ENCODE measurements at regions not wholly inside any gene's neighbourhood (a gene's known extent, or its start where the extent isn't known, plus 50 kb on each side); places are given as distances from the start of the nearest gene placed in this dataset.

- H2AK5ac ChIP-seq (ENCODE audit: insufficient read length, low read length), result no peak overlapping the region
- no peaks in the 10 kb centered on the region for H3K23me2 ChIP-seq (ENCODE audit: insufficient read length, low read depth, low read length, poor library complexity, severe bottlenecking)
- no peak overlapping the region for H3K18ac ChIP-seq (ENCODE audit: insufficient read length, low read depth, low read length)
- H3K27ac Mint-ChIP-seq, result no peak overlapping the region
- TF ChIP-seq CTCF (conservative IDR thresholded peaks at IDR 0.05), result no peak
- H3K9me3 Mint-ChIP-seq, result peaks cover 7 to 11% of the 10 kb centered on the region in 2 experiments; a peak in 4 of 5 replicates
- no peaks in the 10 kb centered on the region for H4K20me1 ChIP-seq (ENCODE audit: control insufficient read depth, insufficient read depth, insufficient read length)
- no peak overlapping the region for H3K56ac ChIP-seq (ENCODE audit: insufficient read length, low read depth, low read length)
- no peak overlapping the region for H3K14ac ChIP-seq (ENCODE audit: insufficient read depth, low read length)
- no peaks in the 10 kb centered on the region; the same call in 1 of the 2 replicates for H3K4me1 ChIP-seq (ENCODE audit: insufficient read depth, low read length)
- no peaks in the 10 kb centered on the region for H3K79me1 ChIP-seq (ENCODE audit: insufficient read depth, low read depth, low read length, poor library complexity, severe bottlenecking)
- H3K9me3 ChIP-seq (ENCODE audit: control insufficient read depth, low read depth, low read length), result no peaks in the 10 kb centered on the region
- no peak overlapping the region for H3K4me2 ChIP-seq (ENCODE audit: insufficient read depth, insufficient read length, low read length)
- H3K4me1 Mint-ChIP-seq, result no peaks in the 10 kb centered on the region
- no peak overlapping the region for H2BK120ac ChIP-seq (ENCODE audit: low read depth, low read length, poor library complexity, severe bottlenecking)
- no peak overlapping the region for H4K91ac ChIP-seq (ENCODE audit: insufficient read length, low read depth, low read length)
- peaks cover 3% of the 10 kb centered on the region for H3K27me3 Mint-ChIP-seq (ENCODE audit: low read depth)
- H4K5ac ChIP-seq (ENCODE audit: insufficient read length, low read depth, low read length), result no peak overlapping the region
- no peak overlapping the region for H3T11ph ChIP-seq (ENCODE audit: low read length)
- H2AFZ ChIP-seq (ENCODE audit: low read length), result no peak overlapping the region
- no peak overlapping the region for H4K8ac ChIP-seq (replicated peaks; ENCODE audit: insufficient read length, low read depth, low read length)
- no peak overlapping the region for H2BK15ac ChIP-seq (ENCODE audit: low read depth, low read length)
- H3K36me3 Mint-ChIP-seq (ENCODE audit: insufficient read depth in 1 of 3, low read depth in 3 of 3), result peaks cover 0 to 4% (median 3%) of the 10 kb centered on the region in 3 experiments; a peak in 3 of 7 replicates
- no peak for DNase-seq
- no peaks in the 10 kb centered on the region for H3K79me2 ChIP-seq (ENCODE audit: insufficient read depth, low read length)
- no peak overlapping the region for H3K23ac ChIP-seq (ENCODE audit: insufficient read length, low read depth, low read length)
- H3K4ac ChIP-seq (ENCODE audit: low read depth, low read length), result no peak overlapping the region
- no peak overlapping the region for H2BK20ac ChIP-seq (ENCODE audit: low read depth, low read length, poor library complexity, severe bottlenecking)
- H3K9ac ChIP-seq (ENCODE audit: extremely low read depth, insufficient read length, low read length), result no peak overlapping the region
- no peak overlapping the region for H2BK12ac ChIP-seq (ENCODE audit: insufficient read length, low read depth, low read length)
- no peak overlapping the region for H3K27ac ChIP-seq (ENCODE audit: insufficient read length, low read depth, low read length)
- H3K27me3 ChIP-seq (ENCODE audit: insufficient read depth, low read length), result no peaks in the 10 kb centered on the region
- no peak overlapping the region for H3K4me3 Mint-ChIP-seq
- no CpG with 5 or more reads among the region's 3 CpGs for WGBS (ENCODE audit: extremely low coverage, insufficient read length, low lambda C conversion rate)
- H2BK5ac ChIP-seq (ENCODE audit: insufficient read length, low read length), result no peak overlapping the region
Measured at GRCh38 chr13:109700176-109700575, 86.2 kb downstream of the IRS2 start.

Measured in H9 (cell line).